ENCODE measurements at regions not wholly inside any gene's neighbourhood (a gene's known extent, or its start where the extent isn't known, plus 50 kb on each side); places are given as distances from the start of the nearest gene placed in this dataset.

DNA sequence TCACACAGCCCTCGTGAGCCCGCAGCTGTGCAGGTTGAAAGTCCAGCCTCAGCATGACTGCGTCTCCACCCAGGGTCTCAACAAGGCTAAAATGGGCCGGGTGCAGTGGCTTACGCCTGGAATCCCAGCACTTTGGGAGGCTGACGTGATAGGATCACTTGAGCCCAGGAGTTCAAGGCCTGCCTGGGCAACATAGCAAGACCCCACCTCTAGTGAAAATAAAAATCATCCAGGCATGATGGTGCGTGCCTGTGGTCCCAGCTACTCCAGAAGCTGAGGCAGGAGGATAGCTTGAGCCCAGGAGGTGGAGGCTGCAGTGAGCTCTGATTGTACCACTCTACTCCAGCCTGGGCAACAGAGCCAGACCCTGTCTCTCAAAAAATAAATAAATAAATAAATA is 100.8 kb upstream of the PRR5 start:
- CTCF ChIA-PET: interaction anchor here (1.2 kb wide), 1 partner anchor 23 kb away, joined by 3 read pairs; no protein-coding TSS in a partner anchor
- Histone ChIP-seq H3K4me3 (replicated peaks in 1 of 2; ENCODE audit: low read depth in 1 of 2, low read length in 2 of 2) (no peak overlapping the region), H3K9ac (ENCODE audit: low read length) (no peak overlapping the region), H3K4me1 (ENCODE audit: control insufficient read depth in 1 of 2, insufficient read depth in 2 of 2, low read length in 2 of 2) (no peaks in the 10 kb centered on the region), H3K36me3 (ENCODE audit: control insufficient read depth in 1 of 2, insufficient read depth in 2 of 2, low read length in 2 of 2) (no peaks in the 10 kb centered on the region), H4K20me1 (ENCODE audit: insufficient read depth) (no peaks in the 10 kb centered on the region), H3K9me3 (ENCODE audit: control insufficient read depth in 1 of 2, insufficient read depth in 1 of 2, low read depth in 1 of 2, low read length in 2 of 2) (no peaks in the 10 kb centered on the region), H3K27ac (ENCODE audit: low read depth, low read length) (no peak overlapping the region), H3K27me3 (ENCODE audit: insufficient read depth, low read length) (peaks cover 3% of the 10 kb centered on the region; the same call in 1 of the 2 replicates), H2AFZ (ENCODE audit: low read depth, low read length, poor library complexity, severe bottlenecking) (no peak overlapping the region), H3K9me2 (ENCODE audit: insufficient read depth) (no peaks in the 10 kb centered on the region), H3K4me2 (ENCODE audit: low read length) (no peak overlapping the region), H3K79me2 (ENCODE audit: insufficient read depth, low read length) (no peaks in the 10 kb centered on the region)
- RAD21 ChIA-PET (ENCODE audit: low non-redundant PET in 1 of 2, low total read pairs in 2 of 2, uncharacterized antibody in 2 of 2, unreplicated experiment in 2 of 2): no interaction called here
- intact Hi-C loops (cut with micrococcal nuclease): no loop called here
- no TSS peak for BruUV-seq (replicated peaks)
- no peak for DNase-seq (ENCODE audit: low read depth, low spot score)
- ATAC-seq: no peak
- POLR2A ChIA-PET: no interaction called here
- TF ChIP-seq JUND (IDR thresholded peaks at IDR 0.05) (no peak), SIN3A (IDR thresholded peaks at IDR 0.05; ENCODE audit: low read depth) (no peak), POLR2AphosphoS5 (IDR thresholded peaks at IDR 0.05; ENCODE audit: low read depth, low read length) (no peak), EZH2phosphoT487 (IDR thresholded peaks at IDR 0.05; ENCODE audit: borderline replicate concordance) (no peak), CBX3 (IDR thresholded peaks at IDR 0.05; ENCODE audit: low read depth) (no peak)

GRCh38 chr22:44600207-44600785 is 101.7 kb upstream of the PRR5 start:
- H3K9me3 ChIP-seq (ENCODE audit: control insufficient read depth in 1 of 2, insufficient read depth in 1 of 2, low read depth in 1 of 2, low read length in 2 of 2): no peaks in the 10 kb centered on the region
- intact Hi-C loops (cut with micrococcal nuclease): no loop called here
- RAD21 ChIA-PET (ENCODE audit: low non-redundant PET in 1 of 2, low total read pairs in 2 of 2, uncharacterized antibody in 2 of 2, unreplicated experiment in 2 of 2): no interaction called here
- no peaks in the 10 kb centered on the region for H3K9me2 ChIP-seq (ENCODE audit: insufficient read depth)
- no peaks in the 10 kb centered on the region for H3K36me3 ChIP-seq (ENCODE audit: control insufficient read depth in 1 of 2, insufficient read depth in 2 of 2, low read length in 2 of 2)
- no peak overlapping the region for H3K27ac ChIP-seq (ENCODE audit: low read depth, low read length)
- ATAC-seq (no peak), DNase-seq (ENCODE audit: low read depth, low spot score) (no peak)
- BruUV-seq (replicated peaks): no TSS peak
- no peak overlapping the region for H3K4me3 ChIP-seq (replicated peaks in 1 of 2; ENCODE audit: low read depth in 1 of 2, low read length in 2 of 2)
- CTCF ChIA-PET: no interaction called here
- H4K20me1 ChIP-seq (ENCODE audit: insufficient read depth): no peaks in the 10 kb centered on the region
- TF ChIP-seq SIN3A (IDR thresholded peaks at IDR 0.05; ENCODE audit: low read depth): no peak
- TF ChIP-seq, protein P1, sequence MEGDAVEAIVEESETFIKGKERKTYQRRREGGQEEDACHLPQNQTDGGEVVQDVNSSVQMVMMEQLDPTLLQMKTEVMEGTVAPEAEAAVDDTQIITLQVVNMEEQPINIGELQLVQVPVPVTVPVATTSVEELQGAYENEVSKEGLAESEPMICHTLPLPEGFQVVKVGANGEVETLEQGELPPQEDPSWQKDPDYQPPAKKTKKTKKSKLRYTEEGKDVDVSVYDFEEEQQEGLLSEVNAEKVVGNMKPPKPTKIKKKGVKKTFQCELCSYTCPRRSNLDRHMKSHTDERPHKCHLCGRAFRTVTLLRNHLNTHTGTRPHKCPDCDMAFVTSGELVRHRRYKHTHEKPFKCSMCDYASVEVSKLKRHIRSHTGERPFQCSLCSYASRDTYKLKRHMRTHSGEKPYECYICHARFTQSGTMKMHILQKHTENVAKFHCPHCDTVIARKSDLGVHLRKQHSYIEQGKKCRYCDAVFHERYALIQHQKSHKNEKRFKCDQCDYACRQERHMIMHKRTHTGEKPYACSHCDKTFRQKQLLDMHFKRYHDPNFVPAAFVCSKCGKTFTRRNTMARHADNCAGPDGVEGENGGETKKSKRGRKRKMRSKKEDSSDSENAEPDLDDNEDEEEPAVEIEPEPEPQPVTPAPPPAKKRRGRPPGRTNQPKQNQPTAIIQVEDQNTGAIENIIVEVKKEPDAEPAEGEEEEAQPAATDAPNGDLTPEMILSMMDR (IDR thresholded peaks at IDR 0.05 in 2 of 3, conservative IDR thresholded peaks at IDR 0.05 in 1 of 3; ENCODE audit: borderline replicate concordance in 1 of 3, insufficient read depth in 1 of 3, low read depth in 2 of 3, low read length in 2 of 3): no peak
- TF ChIP-seq, protein P2, sequence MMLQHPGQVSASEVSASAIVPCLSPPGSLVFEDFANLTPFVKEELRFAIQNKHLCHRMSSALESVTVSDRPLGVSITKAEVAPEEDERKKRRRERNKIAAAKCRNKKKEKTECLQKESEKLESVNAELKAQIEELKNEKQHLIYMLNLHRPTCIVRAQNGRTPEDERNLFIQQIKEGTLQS (IDR thresholded peaks at IDR 0.05): no peak
- no peak for TF ChIP-seq TCF7L2 (IDR thresholded peaks at IDR 0.05; ENCODE audit: borderline replicate concordance, extremely low read depth, insufficient read depth, insufficient read length)
- TF ChIP-seq YY1 (IDR thresholded peaks at IDR 0.05; ENCODE audit: extremely low read depth, insufficient replicate concordance, low read depth, low read length): no peak
- H3K9ac ChIP-seq (ENCODE audit: low read length): no peak overlapping the region
- no peaks in the 10 kb centered on the region for H3K79me2 ChIP-seq (ENCODE audit: insufficient read depth, low read length)
- no peaks in the 10 kb centered on the region for H3K4me1 ChIP-seq (ENCODE audit: control insufficient read depth in 1 of 2, insufficient read depth in 2 of 2, low read length in 2 of 2)
- H2AFZ ChIP-seq (ENCODE audit: low read depth, low read length, poor library complexity, severe bottlenecking): no peak overlapping the region
- no peak overlapping the region for H3K4me2 ChIP-seq (ENCODE audit: low read length)
- peaks cover 3% of the 10 kb centered on the region; the same call in 1 of the 2 replicates for H3K27me3 ChIP-seq (ENCODE audit: insufficient read depth, low read length)
- POLR2A ChIA-PET: no interaction called here
